HG03432 (cell line): ENCODE measurements at regions not wholly inside any gene's neighbourhood (a gene's known extent, or its start where the extent isn't known, plus 50 kb on each side); places are given as distances from the start of the nearest gene placed in this dataset.

Source experiments
- ATAC-seq: cut with Tn5 transposase; IDR thresholded peaks from one replicate; pipeline ENCODE4 v1.9.1; 2021; ENCODE audit warnings: mild to moderate bottlenecking, moderate library complexity; ENCODE audit not compliant: unreplicated experiment

DNA sequence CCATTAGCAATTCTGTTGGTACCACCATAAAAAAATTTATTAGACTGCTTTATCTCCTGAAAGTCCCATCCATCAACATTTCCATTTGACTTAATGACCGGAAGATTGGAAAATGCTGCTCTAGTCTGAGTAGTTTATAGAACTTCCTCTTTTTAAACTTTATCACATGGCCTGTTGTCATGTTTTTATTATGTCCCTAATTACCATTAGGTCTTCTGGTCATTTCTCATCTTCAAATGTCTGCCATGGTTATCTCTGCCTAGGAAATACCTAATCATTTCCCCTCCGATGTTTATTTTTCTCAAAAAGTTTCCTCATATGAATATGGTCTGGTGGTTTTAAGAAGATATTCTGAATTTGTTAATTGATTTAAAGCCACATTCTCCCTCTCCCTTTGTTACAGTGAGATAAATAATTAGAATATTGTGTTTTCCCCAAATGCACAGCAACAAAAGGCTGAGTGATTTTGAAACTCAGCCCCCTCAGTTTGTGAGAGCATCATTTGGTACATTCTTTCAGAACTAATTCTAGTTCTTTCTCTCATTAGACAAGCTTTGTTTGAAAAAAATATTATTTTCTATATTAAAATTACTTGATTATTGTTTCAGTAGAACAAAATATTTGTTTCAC lies 317.1 kb upstream of the ST6GAL2 start:
- peak; percentile 65 for ATAC-seq

DNA sequence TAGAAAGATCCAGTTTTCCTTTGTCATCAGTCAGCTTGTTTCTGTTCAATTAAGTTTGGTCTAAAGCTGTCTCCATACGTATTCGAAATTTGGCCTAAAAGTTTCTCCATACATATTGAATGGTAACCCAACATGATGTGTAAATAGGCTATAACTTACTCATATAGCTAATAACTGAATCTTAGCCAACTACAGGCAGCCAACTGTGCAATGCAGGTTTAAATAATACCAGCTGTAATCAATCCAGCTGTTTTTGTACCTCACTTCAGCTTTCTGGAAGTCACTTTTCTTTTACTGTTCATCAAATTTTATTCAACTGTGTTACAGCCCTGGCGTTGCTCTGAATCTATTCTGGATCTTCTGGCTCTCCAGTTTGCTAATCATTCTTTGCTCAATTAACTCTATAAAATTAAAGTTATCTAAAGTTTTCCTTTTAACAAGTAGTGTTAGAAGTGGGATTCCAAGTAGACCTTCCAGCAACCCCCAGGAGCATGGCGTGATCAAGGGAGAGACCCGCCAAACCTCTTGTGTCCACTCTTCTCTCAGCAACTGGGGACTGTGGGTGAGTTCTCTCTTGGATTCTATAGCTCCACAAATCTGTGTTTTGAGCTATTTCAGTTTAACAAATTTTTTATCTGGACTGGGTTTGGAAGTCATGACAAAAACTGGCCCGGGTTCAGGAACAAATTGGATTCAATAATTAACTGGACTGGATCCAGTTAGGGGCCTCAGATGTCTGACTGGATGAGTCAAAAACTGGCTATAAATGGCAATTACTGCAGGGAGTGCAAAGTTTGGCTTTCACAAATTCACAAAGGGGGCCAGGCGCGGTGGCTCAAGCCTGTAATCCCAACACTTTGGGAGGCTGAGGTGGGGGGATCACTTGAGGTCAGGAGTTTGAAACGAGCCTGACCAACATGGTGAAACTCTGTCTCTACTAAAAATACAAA lies 329.7 kb upstream of the ST6GAL2 start:
- no peak for ATAC-seq

DNA sequence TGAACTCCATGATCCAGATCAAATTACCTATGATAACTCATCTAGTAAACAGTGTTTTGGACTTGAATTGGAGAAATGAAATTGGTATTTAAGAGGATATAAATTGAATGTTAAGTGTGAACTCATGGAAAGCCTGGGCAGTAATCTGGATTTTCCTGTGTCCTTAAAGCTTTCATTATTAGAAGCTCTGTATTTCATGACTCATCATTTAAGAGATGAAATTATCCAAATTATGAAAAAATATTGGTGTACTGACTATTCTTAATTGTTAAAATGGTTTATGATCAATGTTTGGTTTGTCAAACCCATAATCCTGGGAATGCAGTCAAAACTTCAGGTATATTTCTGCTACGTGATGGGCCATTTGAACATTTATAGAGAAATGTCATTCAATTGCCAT lies 332.2 kb upstream of the ST6GAL2 start:
- ATAC-seq, result no peak

DNA sequence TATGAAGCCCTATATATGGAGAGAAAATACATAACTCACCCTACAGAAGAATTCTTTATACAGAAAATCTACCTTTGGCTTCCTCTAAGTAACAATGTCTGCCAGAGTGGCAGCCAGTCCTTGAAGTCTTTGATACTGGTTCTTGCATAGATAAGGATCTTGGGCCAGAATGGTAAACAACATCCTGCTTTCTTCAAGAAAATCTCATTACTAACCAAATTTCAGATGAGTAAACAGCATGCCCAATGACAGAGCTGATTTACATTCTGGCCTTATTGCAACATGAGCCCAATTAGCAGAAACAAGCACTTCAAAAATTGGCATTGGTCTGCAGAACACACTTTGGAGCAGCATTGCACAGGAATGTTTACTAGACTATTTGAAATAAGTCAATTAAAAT lies 336.5 kb upstream of the ST6GAL2 start:
- ATAC-seq, result no peak

DNA sequence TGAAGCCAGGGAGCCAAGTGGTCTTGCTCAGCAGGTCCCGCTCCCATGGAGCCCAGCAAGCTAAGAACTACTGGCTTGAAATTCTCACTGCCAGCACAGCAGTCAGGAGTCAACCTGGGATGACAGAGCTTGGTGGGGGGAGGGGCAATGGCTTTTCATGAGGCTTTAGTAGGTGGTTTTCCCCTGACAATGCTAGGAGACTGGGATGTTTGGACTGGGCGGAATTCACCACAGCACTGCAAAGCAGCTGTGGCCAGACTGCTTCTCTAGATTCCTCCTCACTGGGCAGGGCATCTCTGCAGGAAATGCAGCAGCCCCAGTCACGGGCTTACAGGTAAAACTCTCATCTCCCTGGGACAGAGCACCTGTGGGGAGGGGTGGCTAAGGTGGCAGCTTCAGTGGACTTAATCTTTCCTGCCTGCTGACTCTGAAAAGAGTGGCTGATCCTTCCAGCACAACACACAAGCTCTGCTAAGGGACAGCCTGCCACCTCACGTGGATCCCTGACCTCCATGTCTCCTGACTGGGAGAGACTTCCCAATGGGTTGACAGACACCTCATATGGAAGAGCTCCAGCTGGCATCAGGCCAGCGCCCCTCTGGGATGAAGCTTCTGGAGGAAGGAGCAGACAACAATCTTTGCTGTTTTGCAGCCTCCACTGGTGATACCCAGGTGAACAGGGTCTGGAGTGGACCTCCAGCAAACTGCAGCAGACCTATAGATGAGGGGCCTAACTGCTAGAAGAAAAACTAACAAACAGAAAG lies 349.7 kb upstream of the ST6GAL2 start:
- ATAC-seq, result no peak

DNA sequence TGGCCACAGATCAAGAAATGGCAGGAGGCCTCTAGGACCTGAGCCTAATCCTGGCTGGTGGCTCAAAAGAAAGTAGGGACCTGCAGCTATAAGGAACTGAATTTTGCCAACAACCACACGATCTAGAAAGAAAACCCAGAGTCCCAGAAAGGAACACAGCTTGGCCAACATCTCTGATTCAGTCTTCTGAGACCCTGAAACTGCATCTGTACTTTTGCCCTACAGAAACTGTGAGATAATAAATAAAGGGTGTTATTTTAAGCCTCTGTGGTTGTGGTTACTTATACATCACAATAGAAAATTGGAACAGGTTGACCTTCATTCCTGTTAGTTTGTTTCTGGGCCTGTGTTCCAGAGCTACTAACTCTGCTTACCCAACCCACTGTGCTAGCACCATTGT lies 356.8 kb upstream of the ST6GAL2 start:
- ATAC-seq, result peak; percentile 69

DNA sequence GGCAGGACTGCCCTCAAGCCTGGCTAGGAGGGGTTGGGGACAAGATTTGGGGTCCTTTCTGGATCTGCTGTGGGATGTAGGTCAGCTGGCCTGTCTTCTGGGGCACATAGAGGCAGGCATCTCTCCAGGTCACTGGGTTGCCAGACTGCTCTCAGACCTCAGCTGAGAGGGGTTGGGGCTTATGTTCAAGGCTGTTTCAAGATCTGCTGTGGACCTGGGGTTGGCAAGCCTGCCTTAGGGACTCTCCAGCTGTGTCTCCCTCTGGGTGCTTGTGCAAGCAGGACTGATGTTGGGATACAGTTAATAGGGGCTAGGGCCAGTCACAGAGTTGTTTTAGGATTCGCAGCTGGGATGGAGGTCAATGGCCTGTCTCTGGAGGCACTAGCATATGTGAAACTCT lies 363.0 kb upstream of the ST6GAL2 start:
- no peak for ATAC-seq

DNA sequence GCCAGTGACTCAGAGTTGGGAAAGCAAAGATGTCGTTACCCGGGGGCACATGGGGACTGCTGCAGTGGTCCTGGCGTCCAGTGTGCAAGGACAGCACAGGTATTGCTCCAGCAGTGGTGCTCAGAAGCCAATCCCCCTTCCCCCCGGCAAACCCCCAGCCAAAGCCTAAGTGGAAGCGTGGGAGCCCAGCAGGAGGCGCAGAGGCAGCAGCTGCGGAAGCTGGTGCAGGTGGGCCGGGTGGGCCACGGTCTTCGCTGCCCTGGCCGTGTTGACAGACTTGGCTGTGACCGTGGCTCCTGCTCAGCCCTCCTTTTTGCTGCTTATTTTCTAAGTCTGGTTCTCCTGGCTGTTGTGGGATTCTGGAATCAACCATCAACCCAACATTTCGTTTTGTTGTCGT lies 369.8 kb upstream of the ST6GAL2 start:
- ATAC-seq, result no peak

DNA sequence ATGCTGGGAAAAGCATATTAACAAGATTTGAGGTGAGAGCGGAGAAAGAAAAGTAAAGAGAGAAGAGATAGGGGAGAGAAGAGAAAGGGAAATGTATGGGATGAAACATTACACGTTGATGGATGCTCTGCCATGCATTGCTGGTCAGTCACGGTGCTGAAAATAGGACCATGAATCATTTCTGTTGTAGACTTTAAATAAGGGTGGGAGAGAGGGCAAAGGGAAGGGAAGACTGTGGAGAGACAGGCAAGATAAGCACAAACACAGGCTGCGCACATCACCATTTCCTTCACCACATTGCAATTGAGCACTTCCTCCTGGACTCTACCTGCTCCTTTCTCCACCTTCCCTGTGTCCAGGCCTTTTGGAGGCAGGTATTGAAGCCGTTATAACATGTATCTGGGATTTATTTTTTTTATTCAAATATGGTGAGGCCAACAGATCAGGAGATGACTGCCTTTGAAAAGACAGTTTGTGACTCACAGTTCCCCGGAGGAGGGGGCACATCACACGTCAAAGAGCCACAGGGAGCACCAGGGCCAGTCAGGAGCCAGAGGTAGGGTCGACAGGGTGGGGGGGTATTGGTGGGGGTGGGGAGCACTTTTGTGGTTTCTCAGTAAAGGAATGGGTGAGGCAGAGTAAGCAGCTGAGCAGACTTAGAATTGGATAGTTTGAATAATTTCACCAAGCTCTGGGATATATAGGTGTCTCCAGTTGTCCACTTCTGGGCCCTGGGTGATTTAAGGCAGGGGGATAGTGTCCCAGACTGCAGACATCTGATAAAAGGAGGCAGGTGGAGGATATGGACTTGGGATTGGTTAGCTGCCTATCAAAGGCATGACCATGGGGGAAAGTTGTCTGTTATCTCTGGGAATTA lies 372.8 kb upstream of the ST6GAL2 start:
- ATAC-seq, result no peak

DNA sequence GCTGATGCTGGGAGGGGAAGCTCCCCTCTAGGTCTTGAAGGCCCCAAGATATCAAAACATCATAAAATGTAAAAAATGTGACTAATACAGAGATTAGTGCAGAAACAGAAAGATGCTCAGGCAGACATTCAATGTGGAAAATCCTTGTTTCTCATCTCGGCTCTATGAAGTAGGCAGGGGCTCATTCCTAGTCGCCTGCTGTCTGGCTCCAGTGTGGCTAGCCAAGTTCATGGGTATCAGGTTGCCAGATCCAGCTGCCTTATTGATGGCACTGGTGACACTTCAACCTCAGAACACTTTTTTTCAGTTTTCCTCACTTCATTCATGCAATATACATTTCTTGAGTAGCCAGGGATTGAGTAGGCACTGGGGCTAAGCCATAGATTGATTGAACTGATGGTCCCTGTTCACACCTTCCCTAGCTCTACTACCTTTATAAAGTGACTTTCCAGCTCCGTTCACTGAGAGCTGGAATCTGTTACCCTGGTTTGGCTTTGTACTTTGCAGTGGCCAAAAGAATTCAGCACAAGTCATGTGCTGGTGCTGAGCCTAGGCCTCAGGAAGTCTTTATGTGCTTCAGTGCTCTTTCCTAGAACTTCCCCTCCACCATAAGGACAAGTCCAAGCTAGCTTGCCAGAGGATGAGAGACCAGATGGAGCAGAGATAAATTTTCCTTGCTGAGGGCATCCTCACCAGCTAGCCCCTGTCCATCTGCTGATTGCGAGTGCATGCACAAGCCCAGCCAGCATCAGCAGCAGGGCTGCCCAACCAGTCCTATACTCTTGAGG lies 373.6 kb upstream of the ST6GAL2 start:
- no peak for ATAC-seq

DNA sequence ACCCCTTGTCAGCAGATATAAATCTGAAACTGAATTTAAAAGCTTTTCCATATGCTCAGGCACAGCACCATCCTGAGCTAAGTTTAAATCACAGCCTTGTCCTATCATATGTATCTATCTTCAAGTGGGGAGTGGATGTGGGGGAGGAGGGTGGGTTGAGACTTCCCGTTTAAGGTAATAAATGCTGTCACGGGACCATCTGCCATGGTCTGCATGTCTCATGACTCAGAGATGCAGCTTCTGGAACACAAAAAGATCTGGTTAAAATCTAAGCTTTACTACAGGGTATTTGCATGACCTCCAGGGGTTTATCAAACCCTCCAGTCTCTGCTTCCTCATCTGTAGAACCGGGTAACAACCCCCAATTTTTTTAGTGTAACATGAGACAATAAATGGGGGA lies 377.7 kb upstream of the ST6GAL2 start:
- no peak for ATAC-seq

DNA sequence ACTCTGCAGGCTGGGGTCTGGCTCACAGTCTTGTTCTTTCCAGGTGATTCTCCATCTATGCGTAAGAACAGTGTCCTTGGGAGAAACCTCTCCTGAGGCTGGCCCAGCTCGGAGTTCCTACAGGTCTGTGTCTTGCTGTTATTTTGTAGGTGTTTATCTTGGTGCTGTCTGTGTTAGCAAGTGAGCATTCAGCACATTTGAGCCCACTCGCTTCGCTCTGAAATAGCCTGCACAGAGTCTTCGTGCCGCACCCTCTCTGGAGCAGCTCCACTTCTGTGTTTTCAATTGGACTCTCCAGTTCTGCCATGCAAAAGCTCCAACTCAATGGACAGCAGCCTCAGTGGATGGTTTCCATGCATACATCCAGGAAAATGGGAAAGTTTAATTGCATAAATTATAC lies 378.2 kb upstream of the ST6GAL2 start:
- no peak for ATAC-seq

DNA sequence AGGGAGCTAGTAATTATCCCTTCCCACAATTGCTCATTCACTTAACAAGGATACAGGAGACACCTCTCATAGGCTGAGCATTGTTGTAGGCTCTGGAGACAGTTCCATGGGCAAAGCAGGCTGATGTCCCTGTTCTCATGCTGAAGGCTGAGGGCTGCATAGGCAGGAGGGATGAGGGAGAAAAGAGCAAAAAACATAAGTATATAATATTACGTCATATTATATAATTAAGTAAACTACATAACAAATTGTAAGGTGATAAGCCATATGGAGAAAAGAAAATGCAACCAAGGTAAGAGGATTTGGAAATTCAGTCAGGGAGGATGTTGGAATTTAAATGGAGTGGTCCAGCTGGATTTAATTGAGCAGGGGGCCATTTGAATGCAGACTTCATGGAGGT lies 380.6 kb upstream of the ST6GAL2 start:
- no peak for ATAC-seq

DNA sequence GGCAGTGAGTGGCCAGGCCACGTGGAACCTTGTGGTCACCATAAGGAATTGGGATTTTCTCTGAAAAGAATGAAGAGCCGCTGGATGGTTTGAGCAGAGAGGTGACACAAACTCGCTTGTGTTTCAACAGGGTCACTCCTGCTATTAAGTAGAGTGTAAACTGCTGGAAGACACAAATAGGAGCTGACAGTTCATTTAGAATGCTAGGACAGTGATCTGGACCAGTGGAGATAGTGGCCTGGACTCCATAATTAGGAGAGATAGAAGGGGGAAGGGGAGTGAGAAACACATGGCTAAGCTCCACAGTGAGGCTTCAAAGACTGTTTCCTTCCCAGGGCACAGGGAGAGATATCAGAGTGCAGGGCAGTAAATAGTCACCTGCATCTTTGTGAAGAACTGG lies 381.1 kb upstream of the ST6GAL2 start:
- ATAC-seq, result no peak

DNA sequence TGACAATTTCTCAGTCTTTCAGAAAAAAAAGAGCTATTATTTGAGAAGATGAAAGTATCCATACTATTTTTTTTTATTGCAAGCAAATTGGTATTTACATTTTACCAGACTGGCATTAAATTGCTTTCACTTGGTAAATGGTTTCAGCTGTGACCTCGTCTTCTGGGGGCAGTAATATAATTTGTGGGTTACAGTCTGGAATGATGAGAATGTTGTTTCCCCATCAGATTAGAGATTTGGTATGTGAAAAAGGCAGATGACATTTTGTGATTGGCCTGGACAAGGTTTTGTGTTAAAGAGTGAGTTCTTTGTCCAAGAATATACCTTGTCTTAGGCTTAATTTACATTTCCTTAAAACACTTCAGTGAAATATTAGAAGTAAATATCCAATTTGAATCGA lies 390.1 kb upstream of the ST6GAL2 start:
- no peak for ATAC-seq

DNA sequence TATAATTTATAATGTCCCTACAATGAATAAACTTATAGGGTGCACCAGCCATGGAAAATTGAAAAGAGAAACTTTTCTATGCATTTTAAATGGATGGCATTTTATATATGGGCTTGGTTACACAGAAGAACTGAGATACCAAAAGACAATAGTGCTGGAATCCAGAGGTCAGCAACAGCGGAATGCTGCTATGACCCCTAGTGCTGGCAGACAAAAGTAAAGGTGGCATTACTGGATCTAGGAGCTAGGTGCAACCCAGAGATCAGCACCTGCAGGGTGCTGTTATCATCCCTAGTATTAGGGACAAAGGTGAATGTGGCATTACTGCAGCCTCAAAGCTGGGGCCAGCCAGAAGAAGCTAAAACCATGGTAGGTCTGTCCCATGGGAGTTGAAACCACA lies 392.7 kb upstream of the ST6GAL2 start:
- ATAC-seq, result no peak

DNA sequence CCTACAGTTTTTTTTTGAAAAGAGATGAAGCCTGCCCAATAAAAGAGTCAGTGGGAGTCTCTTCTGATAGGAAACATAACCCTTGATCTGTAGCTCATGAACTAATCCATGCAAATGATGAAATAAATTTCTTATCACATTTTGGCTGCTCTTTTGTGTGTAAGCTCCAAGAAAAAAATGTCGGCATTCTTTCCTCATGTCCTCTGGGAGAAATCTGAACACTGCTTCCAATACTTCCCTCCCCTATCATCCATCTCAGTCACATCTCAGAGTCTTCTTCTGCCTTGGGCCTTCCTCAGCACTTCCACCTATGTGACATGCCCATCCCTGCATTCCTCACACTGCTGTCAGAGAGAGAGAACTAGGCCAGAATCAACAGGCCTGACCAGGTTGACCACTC lies 395.7 kb upstream of the ST6GAL2 start:
- ATAC-seq, result no peak

DNA sequence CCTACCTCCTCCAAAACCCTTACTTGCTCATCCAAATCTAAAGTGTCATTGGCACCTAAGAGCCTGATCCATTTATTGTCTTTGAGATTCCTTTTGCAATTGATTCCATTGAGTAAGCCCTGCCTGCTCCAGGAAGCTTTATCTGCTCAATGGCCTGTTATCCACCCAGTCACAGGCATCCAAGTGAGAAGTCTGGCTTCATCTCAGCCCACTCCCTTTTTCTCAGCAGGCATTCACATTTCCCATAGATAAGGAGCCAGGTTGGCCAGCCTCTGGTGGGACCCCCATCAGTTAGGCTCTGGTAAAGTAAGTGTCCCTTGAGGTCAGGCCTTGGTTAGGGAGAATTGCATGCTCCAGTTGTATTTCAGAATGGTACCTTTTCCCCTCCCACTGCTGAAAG lies 396.2 kb upstream of the ST6GAL2 start:
- ATAC-seq, result no peak

DNA sequence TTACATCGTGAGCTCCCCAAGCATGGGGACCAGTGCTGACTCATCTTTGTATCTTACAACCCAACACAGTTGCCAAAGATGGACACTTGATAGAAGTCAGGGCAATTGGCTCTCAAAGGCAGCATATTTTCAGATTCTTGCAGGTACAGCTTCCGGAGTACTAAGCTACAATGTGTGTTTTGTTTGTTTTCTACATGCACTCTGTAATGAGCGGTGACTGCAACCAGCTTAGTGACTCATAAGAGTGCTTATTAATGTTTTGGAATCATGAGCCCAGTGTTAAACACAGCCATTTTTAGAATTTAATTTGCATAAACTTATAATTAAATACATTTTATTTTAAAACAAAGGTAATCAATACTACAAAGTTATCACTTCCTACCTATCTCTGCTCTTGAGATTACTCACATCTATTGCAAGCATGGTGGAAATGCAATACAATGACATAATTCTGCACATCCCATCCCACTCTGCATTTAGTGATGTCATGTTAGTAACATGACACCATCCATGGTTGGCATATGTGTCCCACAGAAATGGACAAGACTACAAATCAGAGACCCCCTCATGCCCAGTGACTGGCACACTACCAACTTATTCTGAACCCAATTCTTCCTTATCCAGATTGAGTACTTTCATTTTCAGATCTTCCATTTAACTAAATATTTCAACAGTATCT lies 399.8 kb upstream of the ST6GAL2 start:
- ATAC-seq, result no peak
